ENCODE measurements at regions not wholly inside any gene's neighbourhood (a gene's known extent, or its start where the extent isn't known, plus 50 kb on each side); places are given as distances from the start of the nearest gene placed in this dataset.

- no peak for DNase-seq
These were observed 443.5 kb downstream of the SOX6 start for GRCh38 chr11:15912825-15913224.

GRCh38 chr11:15913261-15913660 lies 443.1 kb downstream of the SOX6 start:
- H3K27ac ChIP-seq = no peak overlapping the region
- no peak for DNase-seq
- intact Hi-C loops (cut with DNase I) = no loop called here
- no peak overlapping the region for H3K9ac ChIP-seq (ENCODE audit: low read depth in 2 of 2, low read length in 2 of 2)
- H3K4me1 ChIP-seq = no peaks in the 10 kb centered on the region
- H3K36me3 ChIP-seq = no peaks in the 10 kb centered on the region
- TF ChIP-seq CTCF (IDR thresholded peaks at IDR 0.05) = no peak
- no peaks in the 10 kb centered on the region for H3K27me3 ChIP-seq
- H3K4me3 ChIP-seq = no peak overlapping the region
- no peaks in the 10 kb centered on the region for H3K9me3 ChIP-seq

More at GRCh38 chr11:15912825-15913224, 443.5 kb downstream of the SOX6 start:
- H3K27me3 ChIP-seq = no peaks in the 10 kb centered on the region
- H3K36me3 ChIP-seq = no peaks in the 10 kb centered on the region
- TF ChIP-seq CTCF (IDR thresholded peaks at IDR 0.05) = no peak
- H3K27ac ChIP-seq = no peak overlapping the region
- no peaks in the 10 kb centered on the region for H3K4me1 ChIP-seq
- no peak overlapping the region for H3K9ac ChIP-seq (ENCODE audit: low read depth in 2 of 2, low read length in 2 of 2)
- intact Hi-C loops (cut with DNase I) = no loop called here
- no peaks in the 10 kb centered on the region for H3K9me3 ChIP-seq
- no peak overlapping the region for H3K4me3 ChIP-seq
